ENCODE measurements at regions not wholly inside any gene's neighbourhood (a gene's known extent, or its start where the extent isn't known, plus 50 kb on each side); places are given as distances from the start of the nearest gene placed in this dataset.
A peak's percentile ranks its signal among the peaks of the same experiment; 100 is the strongest.

GRCh38 chr2:203802342-203803052 is 65.1 kb upstream of the CTLA4 start:
- WGBS, 4 donors: 62 to 80% (median 77%) methylated on average over 7 of the region's 7 CpGs
- intact Hi-C loops (cut with DNase I): no loop called here
- Histone ChIP-seq H3K4me3 (no peak overlapping the region), H3K27me3 (no peaks in the 10 kb centered on the region), H3K9me3 (replicated peaks in 1 of 3) (no peaks in the 10 kb centered on the region), H3K36me3 (replicated peaks in 1 of 2) (no peaks in the 10 kb centered on the region), H3K27ac (no peak overlapping the region), H3K4me1 (replicated peaks in 1 of 2) (no peaks in the 10 kb centered on the region)
- DNase-seq: no peak
- TF ChIP-seq POLR2A (IDR thresholded peaks at IDR 0.05) (no peak), CTCF (IDR thresholded peaks at IDR 0.05) (no peak)

GRCh38 chr2:203803053-203803429 is 64.5 kb upstream of the CTLA4 start:
- 84 to 98% (median 94%) methylated on average over 1 of the region's 1 CpG for WGBS, 4 donors
- Histone ChIP-seq H3K4me3 (no peak overlapping the region), H3K4me1 (replicated peaks in 1 of 2) (no peaks in the 10 kb centered on the region), H3K9me3 (replicated peaks in 1 of 3) (no peaks in the 10 kb centered on the region), H3K27me3 (no peaks in the 10 kb centered on the region), H3K27ac (no peak overlapping the region), H3K36me3 (replicated peaks in 1 of 2) (no peaks in the 10 kb centered on the region)
- intact Hi-C loops (cut with DNase I): no loop called here
- DNase-seq: no peak
- TF ChIP-seq CTCF (IDR thresholded peaks at IDR 0.05): no peak
- TF ChIP-seq POLR2A (IDR thresholded peaks at IDR 0.05): no peak

GRCh38 chr2:203804070-203804469 is 63.5 kb upstream of the CTLA4 start:
- Histone ChIP-seq H3K4me3 (no peak overlapping the region), H3K4me1 (replicated peaks in 1 of 2) (no peaks in the 10 kb centered on the region), H3K27me3 (no peaks in the 10 kb centered on the region), H3K9me3 (replicated peaks in 1 of 3) (no peaks in the 10 kb centered on the region), H3K36me3 (replicated peaks in 1 of 2) (no peaks in the 10 kb centered on the region), H3K27ac (peak overlapping the region in 2 of 5 donors; percentile 8 to 29)
- TF ChIP-seq POLR2A (IDR thresholded peaks at IDR 0.05) (no peak), CTCF (IDR thresholded peaks at IDR 0.05) (no peak)
- WGBS, 4 donors: 53 to 60% (median 56%) methylated on average over 4 of the region's 4 CpGs
- intact Hi-C loops (cut with DNase I): no loop called here
- peak in 2 of 7 donors; percentile 34 to 39 for DNase-seq

GRCh38 chr2:203804764-203805485 is 62.6 kb upstream of the CTLA4 start:
- Histone ChIP-seq H3K27me3 (no peaks in the 10 kb centered on the region), H3K4me3 (no peak overlapping the region), H3K27ac (peak overlapping the region in 2 of 5 donors; percentile 7 to 8), H3K36me3 (replicated peaks in 1 of 2) (no peaks in the 10 kb centered on the region), H3K4me1 (replicated peaks in 1 of 2) (no peaks in the 10 kb centered on the region), H3K9me3 (replicated peaks in 1 of 3) (no peaks in the 10 kb centered on the region)
- WGBS, 4 donors: 63 to 73% (median 68%) methylated on average over 4 of the region's 4 CpGs
- intact Hi-C loops (cut with DNase I): no loop called here
- no peak for DNase-seq
- TF ChIP-seq POLR2A (IDR thresholded peaks at IDR 0.05) (no peak), CTCF (IDR thresholded peaks at IDR 0.05) (no peak)

Measured in adrenal gland (tissue), 9 donors.